ENCODE measurements at regions not wholly inside any gene's neighbourhood (a gene's known extent, or its start where the extent isn't known, plus 50 kb on each side); places are given as distances from the start of the nearest gene placed in this dataset.

- no peak for DNase-seq
These were observed 149.2 kb upstream of the KLHL29 start for GRCh38 chr2:23235736-23236135.

- DNase-seq = no peak
These were observed 147.8 kb upstream of the KLHL29 start for GRCh38 chr2:23237147-23237546.

- no peak for DNase-seq
These were observed 146.8 kb upstream of the KLHL29 start for GRCh38 chr2:23238011-23238657.

- DNase-seq = no peak
These were observed 145.6 kb upstream of the KLHL29 start for GRCh38 chr2:23239374-23239773.

GRCh38 chr2:23241121-23241520 lies 143.9 kb upstream of the KLHL29 start:
- peak; percentile 25 for DNase-seq

- DNase-seq = no peak
These were observed 143.3 kb upstream of the KLHL29 start for GRCh38 chr2:23241611-23242245.

GRCh38 chr2:23243073-23243659 lies 141.8 kb upstream of the KLHL29 start:
- DNase-seq = no peak

GRCh38 chr2:23244617-23245016 lies 140.4 kb upstream of the KLHL29 start:
- DNase-seq = peak; percentile 5

GRCh38 chr2:23246992-23247683 lies 137.8 kb upstream of the KLHL29 start:
- DNase-seq = no peak

GRCh38 chr2:23248667-23249066 lies 136.3 kb upstream of the KLHL29 start:
- no peak for DNase-seq

- DNase-seq = peak; percentile 18
These were observed 135.6 kb upstream of the KLHL29 start for GRCh38 chr2:23249348-23249747.

- DNase-seq = no peak
These were observed 134.6 kb upstream of the KLHL29 start for GRCh38 chr2:23250371-23250770.

- DNase-seq = no peak
These were observed 128.3 kb upstream of the KLHL29 start for GRCh38 chr2:23256643-23257042.

- DNase-seq = no peak
These were observed 124.4 kb upstream of the KLHL29 start for GRCh38 chr2:23260621-23261020.

- DNase-seq = peak; percentile 78
These were observed 116.3 kb upstream of the KLHL29 start for GRCh38 chr2:23268467-23269263.

- no peak for DNase-seq
These were observed 115.2 kb upstream of the KLHL29 start for GRCh38 chr2:23269747-23270146.

GRCh38 chr2:23270810-23271209 lies 114.2 kb upstream of the KLHL29 start:
- DNase-seq = no peak

- no peak for DNase-seq
These were observed 113.7 kb upstream of the KLHL29 start for GRCh38 chr2:23271230-23271629.

- no peak for DNase-seq
These were observed 111.2 kb upstream of the KLHL29 start for GRCh38 chr2:23273786-23274185.

GRCh38 chr2:23280401-23280800 lies 104.6 kb upstream of the KLHL29 start:
- no peak for DNase-seq

- DNase-seq = peak; percentile 41
These were observed 101.3 kb upstream of the KLHL29 start for GRCh38 chr2:23283653-23284052.

GRCh38 chr2:23285091-23285800 lies 99.7 kb upstream of the KLHL29 start:
- DNase-seq = no peak
